Esophagus squamous epithelium (tissue), 5 donors: ENCODE measurements at regions not wholly inside any gene's neighbourhood (a gene's known extent, or its start where the extent isn't known, plus 50 kb on each side); places are given as distances from the start of the nearest gene placed in this dataset.

Source experiments
- DNase-seq: peaks from one replicate; lab custom pipeline; 2025; lab: John Stamatoyannopoulos, UW
- H3K27ac ChIP-seq, 4 donors: fragments of 200-600 bp; sonication (generic); one replicate each; pipeline ENCODE4 v1.5.1; 2016 to 2019; ENCODE audit warnings: mild to moderate bottlenecking in 1 of 4
- H3K27me3 ChIP-seq, 4 donors: fragments of 200-600 bp; sonication (generic); 1 replicate in 3 of 4; 2 replicates in 1 of 4; pipeline versions ENCODE4 v1.5.1 to v1.6.0; 2017 to 2021; ENCODE audit warnings: antibody characterized with exemption in 1 of 4
- H3K36me3 ChIP-seq, 3 donors: fragments of 200-600 bp; sonication (generic); one replicate each; pipeline ENCODE4 v1.5.1; 2016 to 2019
- H3K4me1 ChIP-seq, 3 donors: fragments of 200-600 bp; sonication (generic); one replicate each; pipeline ENCODE4 v1.5.1; 2017 to 2019
- H3K4me3 ChIP-seq, 4 donors: fragments of 200-600 bp; sonication (generic); 1 replicate in 3 of 4; 2 replicates in 1 of 4; pipeline ENCODE4 v1.5.1; 2016 to 2019; ENCODE audit warnings: mild to moderate bottlenecking in 2 of 4, moderate library complexity in 1 of 4
- H3K9me3 ChIP-seq, 3 donors: fragments of 200-600 bp; sonication (generic); one replicate each; pipeline ENCODE4 v1.5.1; 2016 to 2019
- CTCF ChIP-seq, 6 experiments: fragments of 450-650 bp in 4 of 6; fragments of 200-600 bp in 2 of 6; sonication (generic) in 2 of 6; IDR thresholded peaks; one replicate each; pipeline ENCODE4 v1.5.1; 2016 to 2019; ENCODE audit warnings: antibody characterized with exemption in 6 of 6, mild to moderate bottlenecking in 4 of 6, moderate library complexity in 4 of 6
- POLR2A ChIP-seq, 4 donors: fragments of 450-650 bp; IDR thresholded peaks; one replicate each; pipeline ENCODE4 v1.6.1; 2017; ENCODE audit warnings: antibody characterized with exemption in 4 of 4, mild to moderate bottlenecking in 4 of 4, moderate library complexity in 3 of 4
- WGBS, 2 donors: methylation state at CpG; one replicate each; pipeline ENCODE4 v1.1.5; 2018; 5-methylcytosine and 5-hydroxymethylcytosine counted together
- intact Hi-C: fragments of 100-400 bp; cut with DNase I; formaldehyde crosslinking; loops from one replicate; pipeline ENCODE4 v1.15.0; 2022
- donor health status: DM: yes; HTN: yes; CAD: no.

GRCh38 chr4:80140194-80140593 lies 57.1 kb upstream of the PRDM8 start:
- Histone ChIP-seq H3K4me3 (no peak overlapping the region), H3K27ac (peak overlapping the region in 1 of 4 donors; percentile 5), H3K36me3 (no peaks in the 10 kb centered on the region), H3K4me1 (peaks cover 0 to 5% (median 0%) of the 10 kb centered on the region in 3 donors), H3K27me3 (no peaks in the 10 kb centered on the region), H3K9me3 (no peaks in the 10 kb centered on the region)
- WGBS, 2 donors = 79 to 92% methylated on average over 2 of the region's 2 CpGs
- intact Hi-C loops = no loop called here
- no peak for DNase-seq
- no peak for TF ChIP-seq POLR2A (IDR thresholded peaks at IDR 0.05)
- no peak for TF ChIP-seq CTCF (IDR thresholded peaks at IDR 0.05)

GRCh38 chr4:80139671-80140070 lies 57.6 kb upstream of the PRDM8 start:
- Histone ChIP-seq H3K27me3 (no peaks in the 10 kb centered on the region), H3K9me3 (no peaks in the 10 kb centered on the region), H3K4me1 (peaks cover 0 to 5% (median 0%) of the 10 kb centered on the region in 3 donors), H3K4me3 (no peak overlapping the region), H3K36me3 (no peaks in the 10 kb centered on the region), H3K27ac (peak overlapping the region in 1 of 4 donors; percentile 5)
- intact Hi-C loops = no loop called here
- WGBS, 2 donors = 75 to 82% methylated on average over 3 of the region's 3 CpGs
- TF ChIP-seq POLR2A (IDR thresholded peaks at IDR 0.05) (no peak), CTCF (IDR thresholded peaks at IDR 0.05) (no peak)
- no peak for DNase-seq

GRCh38 chr4:80138551-80139538 lies 58.5 kb upstream of the PRDM8 start:
- Histone ChIP-seq H3K27ac (no peak overlapping the region), H3K36me3 (no peaks in the 10 kb centered on the region), H3K4me3 (no peak overlapping the region), H3K9me3 (no peaks in the 10 kb centered on the region), H3K27me3 (no peaks in the 10 kb centered on the region), H3K4me1 (peaks cover 0 to 5% (median 0%) of the 10 kb centered on the region in 3 donors)
- TF ChIP-seq POLR2A (IDR thresholded peaks at IDR 0.05) (no peak), CTCF (IDR thresholded peaks at IDR 0.05) (no peak)
- DNase-seq = no peak
- intact Hi-C loops = no loop called here
- WGBS, 2 donors = 63 to 70% methylated on average over 2 of the region's 2 CpGs

GRCh38 chr4:80137631-80138030 lies 59.7 kb upstream of the PRDM8 start:
- DNase-seq = no peak
- Histone ChIP-seq H3K27ac (no peak overlapping the region), H3K36me3 (no peaks in the 10 kb centered on the region), H3K4me3 (no peak overlapping the region), H3K9me3 (no peaks in the 10 kb centered on the region), H3K27me3 (no peaks in the 10 kb centered on the region), H3K4me1 (peaks cover 0 to 5% (median 0%) of the 10 kb centered on the region in 3 donors)
- 82 to 90% methylated on average over 5 of the region's 5 CpGs for WGBS, 2 donors
- intact Hi-C loops = no loop called here
- no peak for TF ChIP-seq POLR2A (IDR thresholded peaks at IDR 0.05)

- Histone ChIP-seq H3K4me1 (peaks cover 0 to 5% (median 0%) of the 10 kb centered on the region in 3 donors), H3K27ac (no peak overlapping the region), H3K27me3 (no peaks in the 10 kb centered on the region), H3K36me3 (no peaks in the 10 kb centered on the region), H3K4me3 (no peak overlapping the region), H3K9me3 (no peaks in the 10 kb centered on the region)
- intact Hi-C loops = no loop called here
- no peak for DNase-seq
- 52 to 58% methylated on average over 1 of the region's 1 CpG for WGBS, 2 donors
- no peak for TF ChIP-seq CTCF (IDR thresholded peaks at IDR 0.05)
- no peak for TF ChIP-seq POLR2A (IDR thresholded peaks at IDR 0.05)
Observed at GRCh38 chr4:80136270-80136669, 61.0 kb upstream of the PRDM8 start.
